Brain microvascular endothelial cell (primary cell): ENCODE measurements at regions not wholly inside any gene's neighbourhood (a gene's known extent, or its start where the extent isn't known, plus 50 kb on each side); places are given as distances from the start of the nearest gene placed in this dataset.

ENCODE experiments used
- DNase-seq: peaks from one replicate; pipeline ENCODE4 v3.0.0-alpha.2; 2020
- H3K27ac ChIP-seq: fragments of 250-450 bp; sonication (Bioruptor Pico); 2 replicates; pipeline ENCODE4 v1.5.1; 2020; ENCODE audit warnings: mild to moderate bottlenecking, moderate library complexity
- H3K27me3 ChIP-seq: fragments of 250-450 bp; sonication (Bioruptor Pico); replicated peaks from 2 replicates; pipeline ENCODE4 v1.5.1; 2020; ENCODE audit warnings: mild to moderate bottlenecking
- H3K36me3 ChIP-seq: fragments of 250-450 bp; sonication (Bioruptor Pico); replicated peaks from 2 replicates; pipeline ENCODE4 v1.5.1; 2020; ENCODE audit warnings: mild to moderate bottlenecking
- H3K4me3 ChIP-seq: 2 replicates; pipeline ENCODE4 v1.5.1; 2011; ENCODE audit warnings: low read depth, mild to moderate bottlenecking, control low read depth, low read length, moderate library complexity
- CTCF ChIP-seq: IDR thresholded peaks from 2 replicates; pipeline ENCODE4 v1.5.1; 2011; ENCODE audit warnings: low read depth, mild to moderate bottlenecking, moderate library complexity, low read length, control low read depth, inconsistent platforms; ENCODE audit errors: missing control alignments
- in situ Hi-C: cut with HindIII; loops from 2 replicates; pipeline ENCODE4 v1.10.0; 2017; ENCODE audit warnings: low sequenced_read_pairs, low pct_ligation_motif_present

GRCh38 chr3:4147556-4148118, 155.5 kb upstream of the SETMAR start:
- no peak for TF ChIP-seq CTCF
- no peaks in the 10 kb centered on the region for H3K36me3 ChIP-seq
- no peak for DNase-seq
- H3K4me3 ChIP-seq = no peak overlapping the region
- no peaks in the 10 kb centered on the region for H3K27me3 ChIP-seq
- in situ Hi-C loops = no loop called here
- H3K27ac ChIP-seq = no peak overlapping the region

- DNase-seq = no peak
- no peak for TF ChIP-seq CTCF
- Histone ChIP-seq H3K36me3 (no peaks in the 10 kb centered on the region), H3K4me3 (no peak overlapping the region), H3K27me3 (no peaks in the 10 kb centered on the region), H3K27ac (no peak overlapping the region)
- in situ Hi-C loops = no loop called here
Observed at GRCh38 chr3:4149296-4149695, 153.9 kb upstream of the SETMAR start.

GRCh38 chr3:4150816-4151215, 152.4 kb upstream of the SETMAR start:
- no peak for TF ChIP-seq CTCF
- Histone ChIP-seq H3K27ac (no peak overlapping the region), H3K4me3 (no peak overlapping the region), H3K36me3 (no peaks in the 10 kb centered on the region), H3K27me3 (no peaks in the 10 kb centered on the region)
- DNase-seq = no peak
- in situ Hi-C loops = no loop called here

GRCh38 chr3:4151859-4152258, 151.3 kb upstream of the SETMAR start:
- no peak for TF ChIP-seq CTCF
- Histone ChIP-seq H3K27ac (no peak overlapping the region), H3K36me3 (no peaks in the 10 kb centered on the region), H3K4me3 (no peak overlapping the region), H3K27me3 (no peaks in the 10 kb centered on the region)
- in situ Hi-C loops = no loop called here
- DNase-seq = no peak

GRCh38 chr3:4153771-4154170, 149.4 kb upstream of the SETMAR start:
- in situ Hi-C loops = no loop called here
- no peak for TF ChIP-seq CTCF

GRCh38 chr3:4158329-4158728, 144.8 kb upstream of the SETMAR start:
- TF ChIP-seq CTCF = no peak
- no peak overlapping the region for H3K4me3 ChIP-seq
- no peak overlapping the region for H3K27ac ChIP-seq
- no peaks in the 10 kb centered on the region for H3K36me3 ChIP-seq
- DNase-seq = no peak
- no peaks in the 10 kb centered on the region for H3K27me3 ChIP-seq
- in situ Hi-C loops = no loop called here

More at GRCh38 chr3:4153771-4154170, 149.4 kb upstream of the SETMAR start:
- no peak for DNase-seq
- Histone ChIP-seq H3K27ac (no peak overlapping the region), H3K36me3 (no peaks in the 10 kb centered on the region), H3K4me3 (no peak overlapping the region), H3K27me3 (no peaks in the 10 kb centered on the region)
